GM21360 (cell line): ENCODE measurements at regions not wholly inside any gene's neighbourhood (a gene's known extent, or its start where the extent isn't known, plus 50 kb on each side); places are given as distances from the start of the nearest gene placed in this dataset.
"Not testable (repeated sequence)": the region's sequence is repeated elsewhere in the genome, so short reads cannot be mapped to it uniquely, and the experiment has no call there.

Experiments
- ATAC-seq: cut with Tn5 transposase; IDR thresholded peaks from one replicate; pipeline ENCODE4 v1.9.1; 2021; ENCODE audit warnings: mild to moderate bottlenecking, moderate library complexity; ENCODE audit not compliant: unreplicated experiment

- ATAC-seq: no peak
Measured at GRCh38 chr17:63075969-63076368, 109.9 kb downstream of the TANC2 start.

GRCh38 chr17:63078707-63079106 lies 112.7 kb downstream of the TANC2 start:
- ATAC-seq: no peak

GRCh38 chr17:63082273-63082861 lies 116.3 kb downstream of the TANC2 start:
- ATAC-seq: no peak

- ATAC-seq: no peak
Measured at GRCh38 chr17:63082952-63083351, 116.9 kb downstream of the TANC2 start.

GRCh38 chr17:63086483-63087185 lies 120.6 kb downstream of the TANC2 start:
- no peak for ATAC-seq

GRCh38 chr17:63090358-63091114 lies 124.5 kb downstream of the TANC2 start:
- not testable (repeated sequence) for ATAC-seq

GRCh38 chr17:63091909-63092308 lies 125.9 kb downstream of the TANC2 start:
- ATAC-seq: not testable (repeated sequence)

- no peak for ATAC-seq
Measured at GRCh38 chr17:63094631-63095030, 128.6 kb downstream of the TANC2 start.

GRCh38 chr17:63095459-63095858 lies 129.4 kb downstream of the TANC2 start:
- ATAC-seq: no peak

- no peak for ATAC-seq
Measured at GRCh38 chr17:63095879-63096278, 129.8 kb downstream of the TANC2 start.

- no peak for ATAC-seq
Measured at GRCh38 chr17:63096426-63096825, 130.4 kb downstream of the TANC2 start.

- ATAC-seq: no peak
Measured at GRCh38 chr17:63099425-63099824, 133.4 kb downstream of the TANC2 start.

GRCh38 chr17:63102034-63102433 lies 136.0 kb downstream of the TANC2 start:
- no peak for ATAC-seq

GRCh38 chr17:63106050-63106449 lies 140.0 kb downstream of the TANC2 start:
- ATAC-seq: no peak

- ATAC-seq: no peak
Measured at GRCh38 chr17:63109661-63110060, 143.6 kb downstream of the TANC2 start.

GRCh38 chr17:63113167-63113566 lies 147.1 kb downstream of the TANC2 start:
- ATAC-seq: no peak

GRCh38 chr17:63116228-63116627 lies 150.2 kb downstream of the TANC2 start:
- ATAC-seq: no peak

GRCh38 chr17:63116967-63117830 lies 151.2 kb downstream of the TANC2 start:
- no peak for ATAC-seq

GRCh38 chr17:63120406-63120805 lies 154.4 kb downstream of the TANC2 start:
- no peak for ATAC-seq

GRCh38 chr17:63124536-63124935 lies 158.5 kb downstream of the TANC2 start:
- ATAC-seq: no peak

- ATAC-seq: no peak
Measured at GRCh38 chr17:63124958-63125357, 158.9 kb downstream of the TANC2 start.
